ENCODE measurements at regions not wholly inside any gene's neighbourhood (a gene's known extent, or its start where the extent isn't known, plus 50 kb on each side); places are given as distances from the start of the nearest gene placed in this dataset.
A peak's percentile ranks its signal among the peaks of the same experiment; 100 is the strongest.

GRCh38 chr16:86429663-86430062, 80.7 kb upstream of the FOXF1 start:
- 70% methylated on average over 13 of the region's 13 CpGs for WGBS, 2 donors
- Histone ChIP-seq H3K36me3 (no peaks in the 10 kb centered on the region), H3K27me3 (peaks cover 0 to 56% (median 24%) of the 10 kb centered on the region in 7 donors), H3K4me3 (no peak overlapping the region), H3K27ac (no peak overlapping the region), H3K9me3 (no peaks in the 10 kb centered on the region), H3K4me1 (no peaks in the 10 kb centered on the region)
- intact Hi-C loops (cut with DNase I), result no loop called here
- TF ChIP-seq CTCF (IDR thresholded peaks at IDR 0.05), result no peak
- DNase-seq (no peak), ATAC-seq (peak in 1 of 8 donors; percentile 10)

DNA sequence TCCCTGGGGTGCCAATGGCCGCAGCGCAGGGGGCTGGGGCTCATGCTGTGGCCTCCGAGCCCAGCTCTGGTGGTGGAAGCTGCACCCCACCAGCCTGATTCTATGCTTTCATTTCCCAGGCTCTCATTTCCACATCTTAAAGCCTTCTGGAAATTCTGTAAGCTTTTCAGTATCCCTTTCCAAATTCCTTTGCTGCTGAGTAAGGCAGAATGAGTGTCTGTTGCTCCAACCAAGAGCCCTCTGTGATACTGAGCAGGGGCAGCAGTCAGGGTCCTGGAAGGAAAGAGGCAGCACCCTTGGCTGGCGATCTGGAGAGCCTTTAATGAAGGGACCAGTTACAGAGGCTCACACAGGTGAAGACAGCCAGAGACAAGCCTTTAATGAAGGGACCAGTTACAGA, 79.5 kb upstream of the FOXF1 start:
- intact Hi-C loops (cut with DNase I), result no loop called here
- Histone ChIP-seq H3K4me1 (no peaks in the 10 kb centered on the region), H3K4me3 (no peak overlapping the region), H3K9me3 (no peaks in the 10 kb centered on the region), H3K36me3 (no peaks in the 10 kb centered on the region), H3K27me3 (peaks cover 0 to 60% (median 20%) of the 10 kb centered on the region in 7 donors), H3K27ac (no peak overlapping the region)
- DNase-seq, result no peak
- no peak for ATAC-seq
- no peak for TF ChIP-seq CTCF (IDR thresholded peaks at IDR 0.05)
- WGBS, 2 donors, result 80 to 82% methylated on average over 4 of the region's 4 CpGs

GRCh38 chr16:86431540-86431939, 78.8 kb upstream of the FOXF1 start:
- no peaks in the 10 kb centered on the region for H3K4me1 ChIP-seq
- DNase-seq (no peak), ATAC-seq (no peak)
- TF ChIP-seq CTCF (IDR thresholded peaks at IDR 0.05), result no peak
- no peaks in the 10 kb centered on the region for H3K36me3 ChIP-seq
- no peaks in the 10 kb centered on the region for H3K9me3 ChIP-seq
- intact Hi-C loops (cut with DNase I), result no loop called here
- no peak overlapping the region for H3K27ac ChIP-seq
- H3K27me3 ChIP-seq, result peaks cover 0 to 61% (median 20%) of the 10 kb centered on the region in 7 donors
- WGBS, 2 donors, result 90 to 92% methylated on average over 11 of the region's 11 CpGs
- H3K4me3 ChIP-seq, result no peak overlapping the region

DNA sequence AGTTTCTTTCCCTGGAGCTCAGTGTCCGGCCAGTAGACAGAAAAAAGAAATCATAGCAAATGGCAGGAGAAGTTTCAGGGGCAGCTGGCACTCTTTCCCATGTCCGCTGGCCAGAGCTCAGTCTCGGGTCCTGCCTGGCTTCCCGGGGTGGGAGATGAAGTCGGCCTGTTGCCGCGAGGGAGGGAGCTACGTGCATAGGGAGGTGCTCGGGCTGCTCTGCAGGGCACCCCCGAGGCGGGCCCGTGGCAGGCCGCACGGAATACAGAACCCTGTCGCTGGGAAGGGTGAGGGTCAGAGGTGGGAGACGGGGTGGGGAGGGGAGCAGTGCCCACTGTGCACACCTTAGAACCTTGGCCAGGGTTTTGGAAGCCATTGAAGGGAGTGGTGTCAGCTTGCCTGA, 78.3 kb upstream of the FOXF1 start:
- Histone ChIP-seq H3K27me3 (peaks cover 0 to 60% (median 20%) of the 10 kb centered on the region in 7 donors), H3K4me1 (no peaks in the 10 kb centered on the region), H3K4me3 (no peak overlapping the region), H3K9me3 (no peaks in the 10 kb centered on the region), H3K36me3 (no peaks in the 10 kb centered on the region), H3K27ac (no peak overlapping the region)
- DNase-seq, result no peak
- intact Hi-C loops (cut with DNase I), result no loop called here
- WGBS, 2 donors, result 90 to 93% methylated on average over 16 of the region's 16 CpGs
- ATAC-seq, result no peak
- no peak for TF ChIP-seq CTCF (IDR thresholded peaks at IDR 0.05)

Data from heart right ventricle (tissue), 16 donors.